Progenitor cell of endocrine pancreas (in vitro differentiated cells): ENCODE measurements at regions not wholly inside any gene's neighbourhood (a gene's known extent, or its start where the extent isn't known, plus 50 kb on each side); places are given as distances from the start of the nearest gene placed in this dataset.

Experiments
- DNase-seq: peaks from one replicate; pipeline ENCODE4 v3.0.0; 2021; ENCODE audit warnings: low spot score; ENCODE audit not compliant: unreplicated experiment
- H3K27ac Mint-ChIP-seq: 2 replicates; pipeline ENCODE4 v1.8.0; 2021; ENCODE audit warnings: mild to moderate bottlenecking, moderate library complexity, mixed read lengths
- H3K27me3 Mint-ChIP-seq: 2 replicates; pipeline ENCODE4 v1.8.0; 2021; ENCODE audit warnings: mixed read lengths
- H3K36me3 Mint-ChIP-seq: 2 replicates; pipeline ENCODE4 v1.8.0; 2022; ENCODE audit warnings: mixed read lengths; ENCODE audit not compliant: insufficient read depth
- H3K4me1 Mint-ChIP-seq: 2 replicates; pipeline ENCODE4 v1.8.0; 2021; ENCODE audit warnings: low read depth, mixed read lengths
- H3K4me3 Mint-ChIP-seq: 2 replicates; pipeline ENCODE4 v1.8.0; 2021; ENCODE audit warnings: low read depth, mild to moderate bottlenecking, moderate library complexity, mixed read lengths
- H3K9me3 Mint-ChIP-seq: 2 replicates; pipeline ENCODE4 v1.8.0; 2021; ENCODE audit warnings: low read depth, mixed read lengths
- TF ChIP-seq, protein P1 (sequence below): fragments of 200-600 bp; sonication (generic); IDR thresholded peaks from one replicate; pipeline ENCODE4 v1.5.0; 2021; ENCODE audit warnings: antibody characterized with exemption, mild to moderate bottlenecking; ENCODE audit not compliant: unreplicated experiment

GRCh38 chr11:110935018-110935640, 222.9 kb upstream of the ARHGAP20 start:
- Mint-ChIP-seq H3K4me3 (no peak overlapping the region), H3K27ac (no peak overlapping the region), H3K4me1 (no peaks in the 10 kb centered on the region), H3K36me3 (no peaks in the 10 kb centered on the region), H3K27me3 (no peaks in the 10 kb centered on the region), H3K9me3 (no peaks in the 10 kb centered on the region)
- no peak for DNase-seq
- TF ChIP-seq, protein P1, sequence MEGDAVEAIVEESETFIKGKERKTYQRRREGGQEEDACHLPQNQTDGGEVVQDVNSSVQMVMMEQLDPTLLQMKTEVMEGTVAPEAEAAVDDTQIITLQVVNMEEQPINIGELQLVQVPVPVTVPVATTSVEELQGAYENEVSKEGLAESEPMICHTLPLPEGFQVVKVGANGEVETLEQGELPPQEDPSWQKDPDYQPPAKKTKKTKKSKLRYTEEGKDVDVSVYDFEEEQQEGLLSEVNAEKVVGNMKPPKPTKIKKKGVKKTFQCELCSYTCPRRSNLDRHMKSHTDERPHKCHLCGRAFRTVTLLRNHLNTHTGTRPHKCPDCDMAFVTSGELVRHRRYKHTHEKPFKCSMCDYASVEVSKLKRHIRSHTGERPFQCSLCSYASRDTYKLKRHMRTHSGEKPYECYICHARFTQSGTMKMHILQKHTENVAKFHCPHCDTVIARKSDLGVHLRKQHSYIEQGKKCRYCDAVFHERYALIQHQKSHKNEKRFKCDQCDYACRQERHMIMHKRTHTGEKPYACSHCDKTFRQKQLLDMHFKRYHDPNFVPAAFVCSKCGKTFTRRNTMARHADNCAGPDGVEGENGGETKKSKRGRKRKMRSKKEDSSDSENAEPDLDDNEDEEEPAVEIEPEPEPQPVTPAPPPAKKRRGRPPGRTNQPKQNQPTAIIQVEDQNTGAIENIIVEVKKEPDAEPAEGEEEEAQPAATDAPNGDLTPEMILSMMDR: no peak

- DNase-seq: no peak
- H3K36me3 Mint-ChIP-seq: no peaks in the 10 kb centered on the region
- H3K4me3 Mint-ChIP-seq: no peak overlapping the region
- no peaks in the 10 kb centered on the region for H3K4me1 Mint-ChIP-seq
- no peak overlapping the region for H3K27ac Mint-ChIP-seq
- H3K9me3 Mint-ChIP-seq: peaks cover 3% of the 10 kb centered on the region
- H3K27me3 Mint-ChIP-seq: no peaks in the 10 kb centered on the region
- TF ChIP-seq, protein P1: no peak
Measured at GRCh38 chr11:110929129-110929528, 216.9 kb upstream of the ARHGAP20 start.

DNA sequence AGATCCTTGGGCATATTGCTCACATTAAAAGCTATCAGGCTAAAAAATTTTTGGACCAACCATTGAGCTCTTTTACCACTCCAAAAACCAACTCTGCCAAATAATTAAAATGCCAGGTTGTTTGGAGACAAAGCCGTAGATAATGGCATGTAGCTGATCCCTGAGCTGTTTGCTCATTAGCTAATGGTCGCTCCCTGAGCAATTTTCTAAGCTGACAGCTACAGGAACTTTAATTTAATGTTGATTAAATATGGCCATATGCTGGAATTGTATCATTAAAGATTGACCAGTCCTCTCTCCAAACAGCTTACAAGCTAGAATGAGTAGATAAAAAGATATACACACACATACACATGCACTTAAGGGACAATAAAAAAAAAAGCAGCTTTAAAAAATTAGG, 216.2 kb upstream of the ARHGAP20 start:
- H3K27me3 Mint-ChIP-seq: no peaks in the 10 kb centered on the region
- TF ChIP-seq, protein P1: no peak
- H3K36me3 Mint-ChIP-seq: no peaks in the 10 kb centered on the region
- H3K27ac Mint-ChIP-seq: no peak overlapping the region
- H3K4me1 Mint-ChIP-seq: no peaks in the 10 kb centered on the region
- H3K4me3 Mint-ChIP-seq: no peak overlapping the region
- no peak for DNase-seq
- H3K9me3 Mint-ChIP-seq: peaks cover 3% of the 10 kb centered on the region

GRCh38 chr11:110921742-110922521, 209.7 kb upstream of the ARHGAP20 start:
- Mint-ChIP-seq H3K36me3 (no peaks in the 10 kb centered on the region), H3K27me3 (peaks cover 3% of the 10 kb centered on the region), H3K4me3 (no peak overlapping the region), H3K4me1 (peaks cover 26% of the 10 kb centered on the region), H3K9me3 (peaks cover 3% of the 10 kb centered on the region), H3K27ac (peak overlapping the region; percentile 86)
- peak; percentile 13 for DNase-seq
- TF ChIP-seq, protein P1: no peak

DNA sequence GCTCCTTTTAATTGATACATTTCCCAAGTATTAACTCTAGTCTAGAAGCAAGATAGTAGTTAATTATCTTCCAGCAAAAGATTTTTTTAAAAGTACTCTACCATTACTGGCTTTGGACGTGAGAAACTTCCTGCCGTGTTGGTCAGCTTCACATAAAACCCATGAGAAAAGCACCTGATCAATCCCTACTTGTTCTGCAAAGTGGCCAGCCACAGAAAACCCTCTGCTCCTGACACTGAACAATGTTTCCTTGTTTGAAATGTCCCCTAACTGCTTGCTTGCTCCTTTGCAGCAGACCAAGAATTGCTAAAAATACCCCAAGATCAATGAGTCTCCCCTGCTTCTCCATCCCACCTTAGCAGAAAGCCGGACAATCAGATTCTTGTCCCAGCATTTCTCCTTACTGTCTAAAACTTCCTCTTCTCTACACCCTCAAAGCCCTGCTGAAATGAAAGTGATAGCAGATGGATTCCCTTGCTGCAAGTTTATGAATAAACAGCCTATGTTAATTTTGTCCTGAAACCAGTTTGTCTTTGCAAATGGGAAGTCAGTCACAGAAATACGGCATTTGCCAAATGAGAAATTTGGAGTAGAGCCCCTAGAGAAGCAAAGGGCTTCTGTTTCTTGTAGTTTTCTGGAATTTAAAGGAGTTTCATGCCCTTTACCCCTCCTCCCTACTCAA, 207.1 kb upstream of the ARHGAP20 start:
- H3K36me3 Mint-ChIP-seq: no peaks in the 10 kb centered on the region
- peaks cover 3% of the 10 kb centered on the region for H3K27me3 Mint-ChIP-seq
- H3K27ac Mint-ChIP-seq: peak overlapping the region; percentile 4
- no peak for DNase-seq
- TF ChIP-seq, protein P1: no peak
- H3K4me3 Mint-ChIP-seq: no peak overlapping the region
- H3K4me1 Mint-ChIP-seq: peaks cover 26% of the 10 kb centered on the region
- H3K9me3 Mint-ChIP-seq: peaks cover 7% of the 10 kb centered on the region
